HL-60 (cell line): ENCODE measurements at regions not wholly inside any gene's neighbourhood (a gene's known extent, or its start where the extent isn't known, plus 50 kb on each side); places are given as distances from the start of the nearest gene placed in this dataset.

Experiments
- DNase-seq, 2 experiments: peaks; one replicate each; pipeline ENCODE4 v3.0.0-alpha.2; 2010 to 2020; ENCODE audit warnings: low read depth in 1 of 2, low spot score in 1 of 2
- H3K27ac ChIP-seq: fragments of 250-450 bp; sonication (Bioruptor Pico); replicated peaks from 2 replicates; pipeline ENCODE4 v1.5.1; 2020; ENCODE audit warnings: mild to moderate bottlenecking, moderate library complexity
- H3K27me3 ChIP-seq: fragments of 250-450 bp; sonication (Bioruptor Pico); 2 replicates; pipeline ENCODE4 v1.5.1; 2021; ENCODE audit warnings: mild to moderate bottlenecking, moderate library complexity; ENCODE audit not compliant: insufficient read depth, poor library complexity, severe bottlenecking
- H3K4me3 ChIP-seq: replicated peaks from 2 replicates; pipeline ENCODE4 v1.5.1; 2011; ENCODE audit warnings: mild to moderate bottlenecking, control low read depth, low read length; ENCODE audit not compliant: insufficient read depth
- GABPA ChIP-seq: IDR thresholded peaks from 2 replicates; pipeline ENCODE4 v1.6.1; 2012; ENCODE audit warnings: low read depth
- POLR2AphosphoS5 ChIP-seq: IDR thresholded peaks from 2 replicates; pipeline ENCODE4 v1.6.1; 2012; ENCODE audit warnings: low read depth
- SPI1 ChIP-seq: IDR thresholded peaks from 2 replicates; pipeline ENCODE4 v1.6.1; 2012; ENCODE audit warnings: low read depth, mild to moderate bottlenecking, borderline replicate concordance
- TF ChIP-seq, protein P1 (sequence below): IDR thresholded peaks from one replicate; pipeline ENCODE4 v1.5.1; 2011; ENCODE audit warnings: low read length, control low read depth, inconsistent platforms; ENCODE audit not compliant: insufficient read depth
- TF ChIP-seq, protein P2 (sequence below): IDR thresholded peaks from 2 replicates; pipeline ENCODE4 v1.6.1; 2012; ENCODE audit warnings: low read depth; ENCODE audit not compliant: insufficient replicate concordance

DNA sequence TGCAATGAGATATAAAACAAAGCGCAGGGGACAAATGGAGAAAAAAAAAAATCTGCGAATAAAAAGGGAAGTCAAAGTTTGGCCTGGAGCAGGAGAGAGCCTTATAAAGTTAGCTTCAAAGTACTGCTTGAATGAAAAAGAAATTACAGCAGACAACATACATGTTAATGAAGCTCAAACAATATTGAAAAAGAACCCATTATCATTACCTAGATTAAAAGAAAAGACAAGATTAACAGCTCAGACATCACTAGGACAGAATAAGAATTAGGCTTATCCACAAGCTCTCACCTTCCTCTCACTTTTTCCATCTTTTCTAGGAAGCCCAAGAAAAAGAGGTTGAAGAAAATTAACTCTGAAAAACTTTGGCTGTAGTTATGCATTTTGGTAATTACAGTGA, 503.5 kb downstream of the ETNK1 start:
- no peaks in the 10 kb centered on the region for H3K27me3 ChIP-seq
- TF ChIP-seq, protein P1, sequence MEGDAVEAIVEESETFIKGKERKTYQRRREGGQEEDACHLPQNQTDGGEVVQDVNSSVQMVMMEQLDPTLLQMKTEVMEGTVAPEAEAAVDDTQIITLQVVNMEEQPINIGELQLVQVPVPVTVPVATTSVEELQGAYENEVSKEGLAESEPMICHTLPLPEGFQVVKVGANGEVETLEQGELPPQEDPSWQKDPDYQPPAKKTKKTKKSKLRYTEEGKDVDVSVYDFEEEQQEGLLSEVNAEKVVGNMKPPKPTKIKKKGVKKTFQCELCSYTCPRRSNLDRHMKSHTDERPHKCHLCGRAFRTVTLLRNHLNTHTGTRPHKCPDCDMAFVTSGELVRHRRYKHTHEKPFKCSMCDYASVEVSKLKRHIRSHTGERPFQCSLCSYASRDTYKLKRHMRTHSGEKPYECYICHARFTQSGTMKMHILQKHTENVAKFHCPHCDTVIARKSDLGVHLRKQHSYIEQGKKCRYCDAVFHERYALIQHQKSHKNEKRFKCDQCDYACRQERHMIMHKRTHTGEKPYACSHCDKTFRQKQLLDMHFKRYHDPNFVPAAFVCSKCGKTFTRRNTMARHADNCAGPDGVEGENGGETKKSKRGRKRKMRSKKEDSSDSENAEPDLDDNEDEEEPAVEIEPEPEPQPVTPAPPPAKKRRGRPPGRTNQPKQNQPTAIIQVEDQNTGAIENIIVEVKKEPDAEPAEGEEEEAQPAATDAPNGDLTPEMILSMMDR = no peak
- peak; percentile 14; the same call in 1 of the 2 replicates for TF ChIP-seq SPI1
- DNase-seq = no peak
- no peak overlapping the region for H3K27ac ChIP-seq
- no peak overlapping the region for H3K4me3 ChIP-seq

DNA sequence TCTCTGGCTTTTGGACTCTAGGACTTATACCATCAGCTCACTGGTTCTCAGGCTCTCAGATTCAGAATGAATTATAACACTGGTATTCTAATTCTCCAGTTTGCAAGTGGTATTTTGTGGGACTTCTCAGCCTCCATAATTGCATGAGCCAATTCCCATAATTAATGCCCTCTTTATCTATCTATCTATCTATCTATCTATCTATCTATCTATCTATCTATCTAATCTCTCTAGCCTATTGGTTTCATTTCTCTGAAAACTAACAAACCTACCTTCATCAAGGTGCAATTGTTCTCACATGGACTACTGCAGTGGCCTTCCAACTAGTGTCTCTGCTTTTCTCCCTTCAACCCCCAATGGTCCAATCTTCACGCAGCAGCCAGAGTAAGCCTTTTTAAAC, 507.4 kb downstream of the ETNK1 start:
- no peaks in the 10 kb centered on the region for H3K27me3 ChIP-seq
- no peak overlapping the region for H3K27ac ChIP-seq
- TF ChIP-seq, protein P2, sequence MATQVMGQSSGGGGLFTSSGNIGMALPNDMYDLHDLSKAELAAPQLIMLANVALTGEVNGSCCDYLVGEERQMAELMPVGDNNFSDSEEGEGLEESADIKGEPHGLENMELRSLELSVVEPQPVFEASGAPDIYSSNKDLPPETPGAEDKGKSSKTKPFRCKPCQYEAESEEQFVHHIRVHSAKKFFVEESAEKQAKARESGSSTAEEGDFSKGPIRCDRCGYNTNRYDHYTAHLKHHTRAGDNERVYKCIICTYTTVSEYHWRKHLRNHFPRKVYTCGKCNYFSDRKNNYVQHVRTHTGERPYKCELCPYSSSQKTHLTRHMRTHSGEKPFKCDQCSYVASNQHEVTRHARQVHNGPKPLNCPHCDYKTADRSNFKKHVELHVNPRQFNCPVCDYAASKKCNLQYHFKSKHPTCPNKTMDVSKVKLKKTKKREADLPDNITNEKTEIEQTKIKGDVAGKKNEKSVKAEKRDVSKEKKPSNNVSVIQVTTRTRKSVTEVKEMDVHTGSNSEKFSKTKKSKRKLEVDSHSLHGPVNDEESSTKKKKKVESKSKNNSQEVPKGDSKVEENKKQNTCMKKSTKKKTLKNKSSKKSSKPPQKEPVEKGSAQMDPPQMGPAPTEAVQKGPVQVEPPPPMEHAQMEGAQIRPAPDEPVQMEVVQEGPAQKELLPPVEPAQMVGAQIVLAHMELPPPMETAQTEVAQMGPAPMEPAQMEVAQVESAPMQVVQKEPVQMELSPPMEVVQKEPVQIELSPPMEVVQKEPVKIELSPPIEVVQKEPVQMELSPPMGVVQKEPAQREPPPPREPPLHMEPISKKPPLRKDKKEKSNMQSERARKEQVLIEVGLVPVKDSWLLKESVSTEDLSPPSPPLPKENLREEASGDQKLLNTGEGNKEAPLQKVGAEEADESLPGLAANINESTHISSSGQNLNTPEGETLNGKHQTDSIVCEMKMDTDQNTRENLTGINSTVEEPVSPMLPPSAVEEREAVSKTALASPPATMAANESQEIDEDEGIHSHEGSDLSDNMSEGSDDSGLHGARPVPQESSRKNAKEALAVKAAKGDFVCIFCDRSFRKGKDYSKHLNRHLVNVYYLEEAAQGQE = no peak
- TF ChIP-seq POLR2AphosphoS5 = no peak
- TF ChIP-seq, protein P1 = no peak
- TF ChIP-seq GABPA = no peak
- TF ChIP-seq SPI1 = no peak
- no peak overlapping the region for H3K4me3 ChIP-seq
- no peak for DNase-seq

DNA sequence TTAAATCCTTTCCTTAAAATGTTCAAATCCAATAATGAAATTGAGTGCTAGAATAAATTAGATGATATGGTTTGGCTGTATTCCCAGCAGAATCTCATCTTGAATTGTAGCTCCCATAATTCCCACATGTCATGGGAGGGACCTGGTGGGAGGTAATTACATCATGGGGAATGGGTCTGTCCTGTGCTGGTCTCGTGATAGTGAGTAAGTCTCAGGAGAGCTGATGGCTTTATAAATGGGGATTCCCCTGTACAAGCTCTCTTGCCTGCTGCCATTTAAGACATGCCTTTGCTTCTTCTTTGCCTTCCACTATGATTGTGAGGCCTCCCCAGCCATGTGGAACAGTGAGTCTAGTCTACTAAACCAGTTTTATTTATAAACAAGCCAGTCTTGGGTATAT, 508.5 kb downstream of the ETNK1 start:
- no peak for TF ChIP-seq POLR2AphosphoS5
- TF ChIP-seq GABPA = no peak
- TF ChIP-seq SPI1 = no peak
- TF ChIP-seq, protein P2 = no peak
- TF ChIP-seq, protein P1 = no peak
- no peaks in the 10 kb centered on the region for H3K27me3 ChIP-seq
- no peak for DNase-seq
- H3K27ac ChIP-seq = no peak overlapping the region
- no peak overlapping the region for H3K4me3 ChIP-seq

DNA sequence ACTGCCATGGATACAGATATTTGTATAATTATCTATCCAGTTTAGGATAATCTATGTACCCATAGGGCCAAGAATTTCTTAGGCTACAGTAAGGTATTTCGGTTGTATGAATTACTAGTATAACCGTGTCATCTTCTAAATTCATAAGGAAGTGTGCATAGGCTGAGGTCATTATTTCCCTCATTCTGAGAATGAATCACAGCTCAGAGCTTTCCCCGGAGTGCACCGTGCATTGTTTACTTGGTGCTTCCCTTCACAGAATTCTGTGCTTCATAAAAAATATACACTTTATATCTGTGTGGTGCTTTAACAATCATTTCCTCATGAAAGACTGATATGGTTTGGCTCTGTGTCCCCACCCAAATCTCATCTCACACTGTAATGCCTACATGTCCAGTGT, 514.1 kb downstream of the ETNK1 start:
- no peak for DNase-seq
- no peak overlapping the region for H3K4me3 ChIP-seq
- no peak overlapping the region for H3K27ac ChIP-seq
- H3K27me3 ChIP-seq = no peaks in the 10 kb centered on the region
- TF ChIP-seq GABPA (no peak), SPI1 (no peak), POLR2AphosphoS5 (no peak)
- TF ChIP-seq, protein P2 = no peak
- TF ChIP-seq, protein P1 = no peak
